GM18861 (cell line): ENCODE measurements at regions not wholly inside any gene's neighbourhood (a gene's known extent, or its start where the extent isn't known, plus 50 kb on each side); places are given as distances from the start of the nearest gene placed in this dataset.

Experiments used
- ATAC-seq: cut with Tn5 transposase; IDR thresholded peaks from one replicate; pipeline ENCODE4 v1.9.1; 2021; ENCODE audit not compliant: unreplicated experiment

DNA sequence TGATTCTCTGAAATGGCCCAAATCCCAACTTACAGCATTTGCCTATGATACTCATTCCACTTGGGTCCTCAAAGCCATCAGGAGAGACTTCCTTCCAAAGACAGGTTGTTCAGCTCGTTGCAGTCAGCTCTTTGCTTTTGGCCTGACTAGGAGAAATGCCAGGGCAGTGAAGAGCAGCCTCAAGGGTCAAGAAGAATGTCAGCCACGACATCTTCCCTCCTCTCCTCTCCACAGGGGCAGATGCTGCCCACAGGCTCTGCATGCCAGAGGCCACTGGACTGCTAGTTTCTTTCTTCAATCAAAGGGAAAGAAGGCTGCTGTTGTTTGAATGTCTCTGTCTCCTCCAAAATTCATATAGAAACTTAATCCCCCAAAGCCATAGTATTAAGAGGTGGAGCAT is 201.7 kb upstream of the PFN2 start:
- ATAC-seq, result no peak

DNA sequence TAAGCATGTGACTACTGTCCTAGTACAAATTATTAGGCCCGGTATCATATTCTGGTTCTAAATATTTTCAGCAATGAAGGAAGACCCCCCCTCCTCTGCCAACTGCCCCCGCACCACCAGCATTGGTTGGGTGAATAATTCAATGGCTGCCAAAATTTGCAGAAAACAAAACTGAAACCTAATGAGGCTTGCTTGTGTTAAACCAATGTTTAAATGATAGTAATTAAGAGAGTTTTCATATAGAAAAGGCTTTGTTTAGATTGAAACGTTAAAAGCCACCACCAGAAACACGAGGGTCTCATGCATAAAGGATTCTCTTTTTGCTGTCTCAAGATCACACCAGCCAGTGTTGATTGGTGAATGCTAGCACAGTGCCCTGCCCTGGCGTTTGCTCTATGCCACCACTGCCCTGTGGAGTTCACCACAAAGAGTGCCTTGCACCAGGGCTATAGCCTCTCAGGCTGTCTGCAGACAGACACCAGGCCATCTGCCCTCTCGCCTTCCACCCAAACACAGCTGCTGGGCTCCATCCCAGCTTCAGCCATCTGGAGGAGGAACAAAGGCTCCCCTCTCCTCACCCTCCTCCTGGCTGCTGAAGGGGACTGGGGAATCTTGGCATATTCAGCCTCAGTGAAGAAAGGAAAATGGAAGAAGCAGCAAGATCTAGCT is 200.3 kb upstream of the PFN2 start:
- no peak for ATAC-seq

DNA sequence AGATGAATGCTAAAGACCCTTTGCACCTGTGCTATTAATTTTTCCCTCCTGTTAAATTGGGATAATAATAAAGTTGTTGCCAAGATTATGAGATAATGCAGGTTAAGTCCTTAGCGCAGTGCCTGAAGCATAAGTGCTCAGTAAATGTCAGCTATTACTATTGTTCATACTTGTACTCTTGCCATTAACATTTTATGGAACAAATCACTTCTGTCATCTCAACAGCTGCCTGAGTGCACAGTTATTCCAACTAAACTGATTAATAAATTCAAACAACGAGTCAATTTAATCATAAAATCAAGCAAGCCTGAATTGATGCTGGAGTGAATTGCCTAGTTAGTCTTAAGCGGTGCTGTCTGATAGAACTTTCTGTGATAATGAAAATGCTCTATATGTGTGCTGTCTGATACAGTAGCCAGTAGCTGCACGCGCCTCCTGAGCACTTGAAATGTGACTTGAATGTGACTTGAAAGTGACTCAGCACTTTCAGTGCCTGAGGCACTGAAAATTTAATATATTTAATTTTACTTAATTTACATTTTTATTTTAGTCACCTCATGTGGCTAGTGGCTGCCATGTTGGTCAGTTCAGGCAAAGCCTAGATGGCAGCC is 198.7 kb upstream of the PFN2 start:
- no peak for ATAC-seq

DNA sequence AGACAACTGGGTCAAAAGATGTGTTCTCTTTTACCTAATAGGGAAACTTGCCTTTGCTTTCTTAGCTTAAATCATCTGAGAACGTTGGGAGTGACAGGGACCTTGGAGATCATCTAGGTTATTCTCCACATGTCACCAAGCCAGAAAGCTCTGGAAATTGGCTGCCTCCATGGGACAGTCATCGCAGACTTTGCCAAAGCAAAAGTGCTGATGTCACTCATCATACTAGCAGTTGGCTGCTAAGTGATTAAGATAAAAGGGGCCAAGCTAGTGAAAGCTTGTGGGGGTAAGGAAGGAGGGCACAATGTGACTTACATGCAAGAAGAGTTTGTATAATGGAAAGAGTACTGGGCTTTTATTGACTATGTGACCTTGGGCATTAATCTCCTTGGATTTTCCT is 198.0 kb upstream of the PFN2 start:
- ATAC-seq, result no peak

DNA sequence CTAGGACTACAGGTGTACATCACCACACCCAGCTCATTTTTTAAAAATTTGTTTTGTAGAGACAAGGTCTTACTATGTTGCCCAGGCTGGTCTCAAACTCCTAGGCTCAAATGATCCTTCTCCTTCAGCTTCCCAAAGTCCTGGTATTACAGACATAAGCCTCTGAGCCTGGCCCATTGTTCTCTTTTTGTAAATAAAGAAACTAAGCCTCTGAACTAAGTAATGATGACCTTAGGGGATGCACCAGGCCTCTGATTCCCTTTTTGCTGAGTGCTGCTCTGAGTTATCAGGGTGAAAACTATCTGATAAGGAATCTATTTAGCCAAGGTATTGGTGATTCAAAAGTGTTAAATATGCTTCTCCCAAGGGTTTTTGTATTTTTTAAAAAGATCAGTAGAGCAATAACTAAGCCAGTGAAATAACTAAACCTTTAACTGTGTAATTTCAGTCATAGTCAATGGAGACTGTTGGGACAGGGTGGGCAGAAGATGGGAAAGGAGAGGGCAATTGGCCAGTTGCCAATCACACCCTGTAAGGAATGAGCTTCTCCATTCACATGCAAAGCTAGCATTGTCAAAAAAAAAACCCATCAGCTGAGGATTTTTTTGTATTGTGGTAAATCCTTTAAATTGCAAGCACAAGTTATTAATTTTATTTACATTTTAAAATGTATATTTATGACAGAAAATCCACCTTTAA is 194.8 kb upstream of the PFN2 start:
- no peak for ATAC-seq

DNA sequence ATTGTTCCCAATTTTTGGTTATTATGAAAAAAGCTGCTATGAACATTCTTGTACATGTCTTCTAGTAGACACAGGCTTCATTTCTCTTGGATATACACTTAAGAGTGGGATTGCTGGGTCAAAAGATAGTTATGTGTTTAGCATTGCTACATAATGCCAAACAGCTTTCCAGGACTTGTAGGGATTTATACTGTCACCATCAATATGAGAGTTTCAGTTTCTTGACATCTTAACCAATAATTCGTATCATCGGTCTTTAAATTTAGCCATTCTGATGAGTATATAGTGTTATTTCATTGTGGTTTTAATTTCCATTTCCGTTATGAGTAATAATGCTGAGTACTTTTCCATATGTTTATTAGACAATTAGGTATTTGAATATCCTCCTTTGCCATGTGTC is 190.3 kb upstream of the PFN2 start:
- ATAC-seq, result no peak

DNA sequence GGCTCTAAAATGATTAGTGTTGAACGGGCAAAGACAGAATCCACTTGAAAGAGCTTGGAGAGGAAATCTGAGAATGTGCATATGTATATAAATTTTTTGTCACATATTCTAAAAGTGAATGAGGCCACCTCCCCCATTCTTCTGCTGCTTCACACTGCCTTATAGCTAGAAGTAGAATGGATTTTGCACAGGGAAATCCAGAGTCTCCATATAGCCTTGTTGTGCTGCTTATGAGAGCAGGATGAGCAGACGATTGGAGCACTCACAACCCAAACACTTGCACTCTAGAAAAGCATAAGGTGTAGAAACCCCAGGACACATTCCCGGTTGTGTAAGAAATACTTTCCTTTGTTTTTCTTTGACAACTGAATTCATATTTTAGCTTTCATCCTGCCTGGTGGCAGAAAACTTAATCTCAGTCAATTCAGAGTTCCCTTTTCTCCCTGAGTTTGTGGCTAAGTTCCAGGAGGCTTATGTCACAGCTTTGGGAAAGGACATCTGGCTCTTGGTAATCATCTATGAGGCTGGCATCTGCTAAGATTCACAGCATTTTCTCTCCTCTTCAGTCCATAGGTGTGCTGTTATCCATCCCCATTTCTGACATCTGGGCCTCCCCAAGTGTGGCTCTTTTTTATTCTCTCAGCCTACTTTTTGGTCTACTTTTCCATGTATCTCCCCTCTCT is 188.4 kb upstream of the PFN2 start:
- ATAC-seq, result no peak

DNA sequence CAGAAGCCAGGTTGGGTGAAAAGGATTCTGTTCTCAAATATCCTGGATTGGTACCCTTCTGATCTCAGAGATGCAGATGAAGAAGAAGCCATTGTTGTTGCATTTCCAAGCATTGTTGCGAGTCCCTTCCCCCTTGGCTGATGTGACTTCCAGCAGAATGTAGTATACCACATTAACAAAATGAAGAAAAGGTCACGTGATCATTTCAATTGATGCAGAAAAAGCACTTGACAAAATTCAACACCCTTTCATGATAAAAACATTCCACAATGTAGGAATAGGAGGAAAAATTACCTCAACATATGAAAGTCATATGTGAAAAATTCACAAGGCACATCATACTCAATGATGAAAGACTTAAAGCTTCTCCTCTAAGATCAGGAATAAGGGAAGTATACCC is 181.9 kb upstream of the PFN2 start:
- no peak for ATAC-seq

DNA sequence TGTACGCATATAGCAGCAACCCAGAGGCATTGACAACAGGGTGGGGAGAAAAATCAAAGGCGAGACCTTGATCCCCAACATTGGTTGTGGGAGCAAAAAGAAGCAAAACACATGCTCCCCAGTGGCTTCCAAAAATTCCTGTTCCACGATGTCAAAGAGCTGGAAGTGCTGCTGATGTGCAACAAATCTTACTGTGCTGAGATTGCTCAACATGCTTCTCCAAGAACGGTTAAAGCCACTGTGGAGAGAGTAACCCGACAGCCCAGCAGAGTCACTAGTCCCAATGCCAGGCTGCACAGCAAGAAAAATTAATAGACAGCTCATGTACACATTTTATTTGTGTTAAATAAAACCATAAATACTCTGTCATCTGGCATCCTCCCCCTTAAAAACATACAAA is 179.9 kb upstream of the PFN2 start:
- ATAC-seq, result no peak

DNA sequence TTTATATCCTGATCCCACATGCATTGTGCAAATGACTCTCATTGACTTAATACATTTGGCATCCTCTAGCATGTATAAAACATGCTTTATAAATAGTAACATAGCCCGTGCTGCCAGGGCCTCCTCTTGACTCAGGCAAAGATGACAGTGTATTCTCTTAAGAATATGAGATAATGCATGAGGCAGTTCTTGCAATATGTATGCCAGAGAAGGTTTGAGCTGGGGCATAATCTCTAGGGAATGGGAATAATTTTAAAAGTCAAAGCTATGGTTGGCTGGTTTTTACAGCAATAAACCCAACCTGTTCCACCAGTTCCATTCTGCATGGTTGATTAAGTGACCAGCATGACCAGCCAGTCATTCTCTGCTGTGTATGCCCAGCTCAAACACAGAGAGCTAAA is 179.0 kb upstream of the PFN2 start:
- ATAC-seq, result no peak

DNA sequence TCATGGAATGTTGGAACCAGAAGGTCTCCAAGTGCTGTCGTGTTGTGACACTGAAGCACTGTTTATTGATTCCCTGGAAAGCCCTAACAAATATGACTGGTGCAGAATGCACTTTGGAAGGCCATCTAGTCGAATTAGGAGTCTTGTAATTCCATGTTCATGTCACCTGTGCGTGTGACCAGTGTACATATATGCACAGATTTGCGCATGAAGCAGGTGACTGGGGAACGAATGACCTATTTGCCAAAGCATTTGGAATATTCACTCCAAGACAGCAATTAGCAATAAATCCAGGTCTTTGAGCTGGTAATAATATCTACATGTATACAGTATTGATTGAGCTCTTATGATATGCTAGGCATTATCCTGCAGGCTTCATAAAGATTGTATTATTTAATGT is 177.5 kb upstream of the PFN2 start:
- no peak for ATAC-seq

DNA sequence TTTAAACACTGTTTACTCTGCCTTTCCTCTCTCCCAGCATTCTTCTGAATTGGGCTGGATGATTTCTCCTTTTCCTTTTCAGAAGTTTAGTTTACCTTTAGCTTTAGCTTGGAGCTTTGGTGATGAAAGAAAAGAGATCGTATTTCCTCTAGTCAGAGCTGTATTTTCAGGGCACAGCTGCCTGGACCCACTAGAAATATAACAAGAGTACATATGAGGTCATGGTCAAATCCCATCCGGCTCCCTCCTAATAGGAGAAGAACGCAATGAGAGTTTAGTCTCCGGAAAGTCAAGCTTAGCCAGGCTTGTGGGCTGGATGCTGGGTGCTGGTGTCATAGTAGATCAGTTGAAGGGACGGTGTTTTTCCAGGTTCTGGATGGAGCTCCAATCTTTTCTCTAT is 177.1 kb upstream of the PFN2 start:
- ATAC-seq, result no peak

DNA sequence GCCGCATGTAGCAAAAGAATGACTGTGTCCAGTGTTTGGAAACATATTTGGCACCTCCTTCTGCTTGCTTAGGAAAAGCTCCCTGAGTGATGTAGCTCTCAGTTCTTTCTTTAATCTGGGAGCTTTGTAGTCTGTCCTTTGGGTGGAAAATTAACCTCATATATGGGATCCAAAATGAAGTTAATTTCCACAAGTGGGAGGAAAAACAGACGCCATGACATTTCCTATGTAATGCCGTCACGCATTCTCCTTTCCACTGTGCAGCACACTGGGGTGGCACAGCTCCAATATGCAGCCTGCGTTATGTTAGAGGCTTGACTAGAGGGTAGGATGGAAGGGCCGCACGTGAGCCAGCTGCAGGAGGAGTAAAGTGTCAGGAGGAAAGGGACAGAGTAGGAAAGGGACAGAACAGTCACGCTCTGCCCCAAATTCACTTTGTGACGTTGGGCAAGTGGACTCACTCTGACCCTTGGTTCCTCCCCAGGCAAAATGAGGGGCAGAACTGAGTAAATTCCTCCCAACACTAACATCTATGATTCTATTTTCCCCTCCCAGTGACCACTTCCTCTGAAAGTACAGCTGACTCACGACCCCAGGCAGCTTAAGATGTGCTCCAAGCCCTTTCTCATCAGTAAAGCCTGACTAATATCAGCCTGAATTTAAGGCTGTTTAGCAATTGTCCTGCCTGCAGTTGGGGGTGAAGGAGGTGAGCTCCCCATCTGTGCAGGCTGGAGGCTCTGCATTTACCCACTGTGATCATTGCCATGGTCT is 176.5 kb upstream of the PFN2 start:
- no peak for ATAC-seq

DNA sequence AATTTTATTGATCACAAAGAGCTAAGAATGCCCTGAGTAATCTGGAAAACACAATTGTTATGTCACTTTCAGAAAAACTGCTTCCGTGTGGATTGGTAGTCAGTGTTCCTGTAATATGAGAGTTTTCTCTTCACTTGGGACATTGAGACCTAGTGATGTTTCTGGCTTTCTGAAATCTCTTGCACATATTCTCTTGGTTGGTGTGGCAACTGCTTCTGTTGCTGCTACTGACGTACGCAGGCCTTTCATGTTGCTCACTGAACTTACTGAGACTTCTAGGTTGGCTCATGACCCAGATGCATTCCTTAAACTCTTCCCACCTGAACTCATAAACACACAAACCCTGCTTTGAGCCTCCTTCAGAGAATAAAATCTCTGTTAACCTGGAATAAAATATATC is 175.0 kb upstream of the PFN2 start:
- no peak for ATAC-seq

DNA sequence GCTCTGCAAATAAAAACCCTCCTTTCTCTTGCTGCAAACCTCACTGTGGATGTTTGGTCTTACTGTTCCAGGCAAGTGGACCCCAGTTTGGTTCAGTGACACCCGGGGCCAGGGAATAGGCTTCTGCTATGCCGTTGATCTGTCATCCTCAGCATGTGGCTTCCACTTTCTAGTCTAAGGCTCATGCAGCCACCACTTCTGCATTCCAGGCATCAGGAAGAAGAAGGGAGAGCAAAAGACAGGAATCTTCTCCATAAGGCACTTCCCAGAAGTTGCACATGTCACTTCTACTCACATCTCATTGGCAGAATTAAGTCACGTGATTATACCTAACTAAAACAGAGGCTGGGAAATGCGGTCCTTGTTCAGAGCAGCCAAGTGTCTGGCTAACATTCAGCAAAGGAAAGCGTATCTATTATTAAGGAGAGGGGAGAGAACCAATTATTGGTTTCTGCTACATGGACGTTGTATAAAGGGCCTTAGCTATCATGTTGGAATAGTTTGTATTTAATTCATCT is 173.6 kb upstream of the PFN2 start:
- ATAC-seq, result no peak

DNA sequence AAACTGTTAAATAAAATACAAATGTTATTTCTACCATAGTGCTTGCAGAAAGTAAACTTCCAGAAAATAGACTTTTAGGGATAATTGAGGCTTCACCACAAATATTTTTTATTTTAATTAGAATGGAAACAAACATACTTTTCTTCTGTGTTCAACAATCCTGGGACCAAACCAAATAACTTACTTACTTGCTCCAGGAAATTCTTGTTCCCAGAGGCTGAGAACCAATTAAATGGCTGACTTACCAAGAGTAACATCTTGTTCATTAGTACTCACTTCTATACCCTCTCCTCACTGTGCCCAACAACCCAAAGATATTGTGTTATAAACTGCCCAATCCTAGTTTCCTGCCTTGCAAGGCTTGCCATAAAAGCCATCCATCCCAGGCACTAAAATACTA is 172.2 kb upstream of the PFN2 start:
- no peak for ATAC-seq

DNA sequence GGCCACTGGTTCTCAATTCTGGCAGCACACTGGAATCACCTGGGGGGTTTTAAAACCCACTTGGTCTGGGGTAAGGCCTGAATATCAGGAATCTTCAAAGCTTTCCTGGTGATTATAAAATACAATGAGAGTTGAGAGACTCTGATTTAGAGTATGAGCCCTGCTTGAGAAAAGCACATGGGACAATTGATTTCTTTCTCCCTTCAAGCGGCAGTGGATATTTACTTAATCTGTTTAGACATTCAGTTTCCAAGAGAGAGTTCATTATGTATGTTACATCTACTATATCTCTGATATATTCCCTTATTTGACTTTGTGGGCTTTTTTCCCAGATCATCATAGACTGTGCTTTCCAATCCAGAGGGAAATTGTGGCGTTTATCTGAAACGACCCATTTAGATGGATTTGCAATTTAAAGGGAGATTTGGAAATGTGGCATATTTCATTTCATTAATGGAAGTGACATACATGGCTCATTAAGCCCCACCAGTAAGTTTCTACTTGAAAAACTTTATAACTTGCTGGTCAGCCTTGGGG is 171.2 kb upstream of the PFN2 start:
- no peak for ATAC-seq

DNA sequence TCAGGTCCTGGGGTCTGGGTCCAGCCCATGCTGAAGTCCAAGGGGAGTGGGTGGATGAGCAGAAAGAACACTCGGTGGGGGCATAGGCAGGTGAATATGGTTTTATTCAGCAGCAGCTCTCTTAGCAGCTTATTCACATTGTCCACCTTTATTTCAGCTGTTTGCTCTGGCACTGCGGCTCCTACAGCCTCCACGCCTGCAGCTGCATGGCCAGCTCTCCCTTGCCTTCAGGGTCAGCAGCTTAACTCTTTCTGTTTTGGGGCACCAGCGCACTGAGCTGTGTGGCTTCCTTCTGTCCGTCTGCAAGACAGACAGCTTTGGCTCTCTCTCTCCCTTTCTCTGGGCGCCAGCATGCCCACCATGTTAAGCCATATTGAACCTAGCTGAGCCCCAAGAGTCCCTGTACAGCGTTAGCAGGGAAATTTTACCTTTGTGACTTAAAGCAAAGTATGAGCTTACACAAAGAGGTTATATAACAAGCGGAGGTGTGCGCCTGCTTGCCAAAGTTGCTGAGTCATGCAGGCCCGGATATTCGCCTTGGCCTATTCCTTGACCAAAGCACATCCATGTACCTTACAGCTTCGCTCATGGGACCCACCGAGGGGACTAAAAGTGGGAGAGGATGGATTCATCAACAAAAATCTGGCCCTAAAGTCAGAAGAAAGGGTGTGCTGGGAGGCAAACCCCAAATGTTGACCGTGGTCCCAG is 170.1 kb upstream of the PFN2 start:
- ATAC-seq, result no peak

DNA sequence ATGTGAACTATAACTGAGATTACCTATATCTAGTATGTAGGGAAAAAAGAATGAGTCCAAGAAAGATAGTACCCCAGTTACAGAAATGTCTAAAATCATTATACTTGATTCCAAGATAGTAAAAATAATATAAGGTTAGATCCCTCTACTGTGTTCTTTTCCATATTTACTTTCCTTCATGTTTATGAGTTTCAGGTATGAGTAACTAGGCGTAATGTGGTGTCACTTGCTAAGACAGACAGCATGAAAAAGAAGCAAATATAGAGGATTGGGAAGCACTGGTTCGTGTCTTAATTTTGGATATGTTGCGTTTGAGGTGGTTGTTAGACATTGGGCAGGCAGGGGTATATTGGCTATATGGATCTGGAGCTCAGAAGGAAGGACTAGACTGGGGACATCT is 168.1 kb upstream of the PFN2 start:
- ATAC-seq, result no peak

DNA sequence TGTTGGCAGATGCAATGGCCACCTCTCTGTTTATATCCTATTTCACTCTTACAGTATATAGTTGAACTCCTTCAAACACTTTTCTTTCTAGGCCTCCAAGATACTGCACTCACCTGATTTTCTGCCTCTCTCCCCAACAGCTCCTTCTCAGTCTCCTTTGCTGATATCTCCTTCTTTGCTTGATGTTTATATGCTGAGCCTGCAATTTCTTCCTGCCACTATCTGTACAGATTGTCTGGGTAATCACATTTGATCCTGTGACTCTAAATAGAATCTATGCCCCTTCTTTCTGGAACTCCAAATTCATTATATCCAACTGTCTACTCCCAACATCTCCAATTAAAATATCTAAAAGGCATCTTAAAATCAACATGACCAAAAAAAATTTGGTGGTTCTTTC is 165.5 kb upstream of the PFN2 start:
- no peak for ATAC-seq
